Activated T-helper 2 cell treated with anti-CD3 and anti-CD28 coated beads, Interferon-gamma antibody, Interleukin-2, Interleukin-4, amounts not matched to agents 10 μg/mL and 5 μg/mL and 100 μg/mL, durations not matched to agents 14 hours and 24 hours and 36 hours (primary cell): ENCODE measurements at regions not wholly inside any gene's neighbourhood (a gene's known extent, or its start where the extent isn't known, plus 50 kb on each side); places are given as distances from the start of the nearest gene placed in this dataset.
A peak's percentile ranks its signal among the peaks of the same experiment; 100 is the strongest.

Experiments
- DNase-seq: peaks from one replicate; pipeline ENCODE4 v3.0.0; 2021; ENCODE audit warnings: low spot score
- H3K27ac Mint-ChIP-seq: one replicate; pipeline ENCODE4 v1.8.0; 2021; ENCODE audit warnings: mixed read lengths
- H3K27me3 Mint-ChIP-seq: one replicate; pipeline ENCODE4 v1.8.0; 2021; ENCODE audit warnings: low read depth, mixed read lengths
- H3K36me3 Mint-ChIP-seq: one replicate; pipeline ENCODE4 v1.8.0; 2021; ENCODE audit warnings: low read depth, mixed read lengths
- H3K4me1 Mint-ChIP-seq: one replicate; pipeline ENCODE4 v1.8.0; 2021; ENCODE audit warnings: low read depth, mixed read lengths
- H3K4me3 Mint-ChIP-seq: one replicate; pipeline ENCODE4 v1.8.0; 2021; ENCODE audit warnings: low read depth, mild to moderate bottlenecking, moderate library complexity, mixed read lengths
- H3K9me3 Mint-ChIP-seq: one replicate; pipeline ENCODE4 v1.8.0; 2021; ENCODE audit warnings: mixed read lengths
- intact Hi-C: fragments of 100-400 bp; cut with micrococcal nuclease; formaldehyde crosslinking; loops from one replicate; pipeline ENCODE4 v1.15.1; 2023

DNA sequence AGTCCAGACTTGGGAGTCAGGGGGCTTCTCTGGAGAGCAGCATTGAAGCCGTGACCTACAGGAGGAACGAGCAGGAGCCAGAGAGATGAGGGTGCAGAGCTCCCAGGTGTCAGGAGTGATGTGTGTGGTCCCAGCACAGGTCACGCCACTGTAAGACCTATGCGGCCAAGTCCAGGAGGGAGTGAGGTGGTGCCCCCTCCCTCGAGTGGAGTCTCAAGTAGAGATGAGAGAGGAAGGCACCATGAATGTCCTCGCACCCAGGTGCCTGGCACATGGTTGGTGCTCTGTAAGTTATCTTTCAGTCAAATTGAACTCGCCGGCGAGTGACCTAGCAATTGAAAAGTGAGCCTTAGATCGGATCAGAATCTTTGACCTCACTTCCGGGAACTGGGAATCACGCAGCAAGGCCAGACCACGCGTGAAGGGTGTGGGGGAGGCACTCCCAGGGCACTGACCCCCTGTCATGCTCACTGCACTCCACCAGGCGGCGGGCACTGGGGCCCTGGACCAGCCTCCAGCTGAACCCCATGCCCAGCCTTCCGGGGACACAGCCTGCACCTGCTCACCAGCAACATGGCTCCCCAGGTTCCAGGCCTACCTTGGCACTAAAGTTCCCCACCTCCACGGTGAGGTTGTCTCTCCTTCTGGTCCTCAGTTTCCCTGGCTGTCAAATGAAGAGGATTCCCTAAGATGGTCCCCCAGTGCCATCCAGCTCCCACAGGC lies 127.4 kb downstream of the HMX1 start:
- Mint-ChIP-seq H3K27ac (no peak overlapping the region), H3K4me1 (no peaks in the 10 kb centered on the region), H3K9me3 (peaks cover 9% of the 10 kb centered on the region), H3K4me3 (no peak overlapping the region), H3K36me3 (no peaks in the 10 kb centered on the region), H3K27me3 (no peaks in the 10 kb centered on the region)
- intact Hi-C loops: no loop called here
- no peak for DNase-seq

DNA sequence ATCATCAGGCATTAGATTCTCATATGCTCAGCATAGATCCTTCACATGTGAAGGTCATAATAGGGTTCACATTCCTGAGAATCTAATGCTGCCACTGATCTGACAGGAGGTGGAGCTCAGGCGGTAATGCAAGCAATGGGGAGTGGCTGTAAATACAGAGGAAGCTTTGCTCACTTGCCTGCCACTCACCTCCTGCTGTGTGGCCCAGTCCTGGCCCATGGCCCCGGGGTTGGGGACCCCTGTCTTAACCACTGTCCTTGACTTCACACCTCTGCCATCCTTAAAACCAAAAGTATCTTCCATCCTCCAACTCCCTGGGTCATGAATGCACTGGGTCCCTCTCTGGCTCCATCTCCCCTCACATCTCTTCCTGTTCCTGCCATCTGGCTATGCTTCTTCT lies 129.1 kb downstream of the HMX1 start:
- Mint-ChIP-seq H3K4me3 (no peak overlapping the region), H3K36me3 (no peaks in the 10 kb centered on the region), H3K27me3 (no peaks in the 10 kb centered on the region), H3K9me3 (peaks cover 9% of the 10 kb centered on the region), H3K4me1 (no peaks in the 10 kb centered on the region), H3K27ac (no peak overlapping the region)
- DNase-seq: no peak
- intact Hi-C loops: no loop called here

DNA sequence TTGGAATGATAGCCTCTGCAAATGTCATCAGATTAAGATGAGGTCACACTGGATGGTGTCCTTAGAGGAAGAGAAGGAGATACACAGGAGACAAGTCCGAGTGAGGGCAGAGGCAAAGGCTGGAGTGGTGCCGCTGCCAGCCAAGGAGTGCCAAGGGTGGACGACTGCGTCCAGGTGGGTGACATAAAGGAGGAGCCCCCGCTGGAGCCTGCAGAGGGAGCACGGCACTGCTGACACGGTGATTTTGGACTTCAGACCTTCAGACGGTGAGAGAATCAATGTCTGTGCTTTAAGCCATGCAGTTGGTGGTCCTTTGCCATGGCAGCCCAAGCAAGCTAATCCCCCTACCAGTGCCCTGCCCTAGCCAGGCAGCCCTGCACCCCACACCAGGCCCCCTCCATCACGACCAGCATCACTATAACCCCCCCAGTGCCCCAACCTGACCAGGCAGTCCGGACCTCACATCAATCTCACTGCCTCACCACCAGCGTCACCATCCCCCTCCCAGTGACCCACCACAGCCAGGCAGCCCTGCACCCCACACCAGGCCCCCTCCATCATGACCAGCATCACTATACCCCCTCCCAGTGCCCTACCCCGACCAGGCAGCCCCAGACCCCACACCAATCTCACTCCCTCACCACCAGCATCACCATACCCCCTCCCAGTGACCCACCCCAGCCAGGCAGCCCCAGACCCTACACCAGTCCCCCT lies 130.0 kb downstream of the HMX1 start:
- no peaks in the 10 kb centered on the region for H3K36me3 Mint-ChIP-seq

DNA sequence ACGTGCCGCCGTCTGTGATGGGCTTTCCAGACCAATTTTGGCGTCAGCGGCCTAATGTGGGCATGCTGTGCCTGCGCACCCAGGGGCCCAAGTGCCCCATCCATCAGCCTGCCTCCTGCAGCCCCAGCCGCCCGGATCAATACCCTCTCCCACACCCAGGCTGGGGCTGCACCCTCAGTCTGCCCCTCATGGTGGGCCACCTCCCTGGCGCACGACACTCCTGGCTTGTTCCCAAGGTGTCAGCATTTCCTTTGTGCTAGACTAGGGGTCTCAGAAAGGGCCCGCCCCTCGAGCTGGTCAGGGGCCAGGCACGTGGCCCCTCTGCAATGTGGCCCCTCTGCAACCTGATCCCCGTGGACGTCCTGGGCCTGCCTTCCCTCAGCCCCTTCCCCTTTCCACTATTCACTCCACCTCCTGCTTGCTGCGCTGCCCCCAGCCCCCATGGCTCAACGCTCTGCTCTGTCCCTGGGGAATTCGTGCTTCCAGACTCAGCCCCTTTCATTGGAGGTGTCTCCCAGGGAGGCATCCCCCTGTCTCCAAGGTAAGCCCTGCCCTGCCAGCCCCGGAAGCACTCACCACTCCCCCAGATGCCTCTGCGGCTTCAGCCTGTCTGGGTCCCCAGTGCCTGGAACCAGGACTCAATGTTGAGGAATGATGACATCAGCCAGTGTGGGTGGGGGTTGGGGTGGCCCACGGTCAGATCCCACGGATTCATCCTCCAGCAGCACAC lies 130.8 kb downstream of the HMX1 start:
- Mint-ChIP-seq H3K4me1 (no peaks in the 10 kb centered on the region), H3K27ac (no peak overlapping the region), H3K27me3 (no peaks in the 10 kb centered on the region), H3K4me3 (no peak overlapping the region), H3K9me3 (no peaks in the 10 kb centered on the region), H3K36me3 (no peaks in the 10 kb centered on the region)
- intact Hi-C loops: no loop called here
- no peak for DNase-seq

More for the DNA sequence above, 130.0 kb downstream of the HMX1 start:
- H3K9me3 Mint-ChIP-seq: peaks cover 6% of the 10 kb centered on the region
- intact Hi-C loops: no loop called here
- no peaks in the 10 kb centered on the region for H3K4me1 Mint-ChIP-seq
- H3K27me3 Mint-ChIP-seq: no peaks in the 10 kb centered on the region
- H3K27ac Mint-ChIP-seq: no peak overlapping the region
- no peak overlapping the region for H3K4me3 Mint-ChIP-seq
- DNase-seq: no peak

DNA sequence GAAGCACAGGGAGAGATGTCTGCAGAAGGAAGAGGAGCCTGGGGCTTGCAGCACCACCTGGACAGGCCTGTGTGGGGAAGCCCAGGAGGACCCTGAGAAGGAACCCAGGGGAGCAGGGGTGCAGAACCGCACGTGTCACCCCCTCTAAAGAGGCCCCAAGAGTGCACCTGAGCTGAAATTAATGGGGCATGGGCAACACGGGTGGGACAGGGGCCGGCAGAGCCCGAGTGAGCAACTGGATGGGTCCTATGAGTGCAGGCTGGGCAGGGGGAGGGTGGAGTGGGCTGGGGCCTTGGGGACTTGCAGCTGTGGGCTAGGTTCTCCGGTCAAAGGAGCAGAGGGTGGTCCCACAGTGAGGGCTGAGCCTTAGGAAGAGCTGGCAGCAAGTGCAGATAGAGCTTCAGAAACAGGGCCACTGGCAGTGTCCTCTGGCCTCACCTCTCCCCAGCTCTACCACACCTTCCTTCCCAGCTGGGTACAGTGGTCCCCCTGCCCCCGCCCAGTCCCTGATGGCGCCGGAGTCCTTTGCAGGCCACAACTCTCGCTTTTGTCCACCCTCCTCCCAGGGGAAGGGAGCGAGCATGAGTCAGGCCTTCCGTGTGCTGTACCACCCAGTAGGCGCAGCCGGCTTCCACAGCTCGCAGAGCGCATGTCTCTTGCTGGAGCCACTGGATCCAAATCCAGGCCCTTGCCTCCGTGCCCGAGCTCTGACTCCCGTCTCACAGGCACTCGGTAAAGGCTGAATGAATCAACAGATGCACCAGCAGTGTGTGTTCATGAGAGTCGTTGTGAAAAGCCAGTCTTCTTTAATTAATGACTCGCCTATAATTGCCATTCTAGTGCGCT lies 131.6 kb downstream of the HMX1 start:
- H3K9me3 Mint-ChIP-seq: no peaks in the 10 kb centered on the region
- intact Hi-C loops: no loop called here
- H3K4me3 Mint-ChIP-seq: no peak overlapping the region
- H3K27me3 Mint-ChIP-seq: no peaks in the 10 kb centered on the region
- no peaks in the 10 kb centered on the region for H3K4me1 Mint-ChIP-seq
- no peaks in the 10 kb centered on the region for H3K36me3 Mint-ChIP-seq
- no peak overlapping the region for H3K27ac Mint-ChIP-seq
- DNase-seq: no peak

DNA sequence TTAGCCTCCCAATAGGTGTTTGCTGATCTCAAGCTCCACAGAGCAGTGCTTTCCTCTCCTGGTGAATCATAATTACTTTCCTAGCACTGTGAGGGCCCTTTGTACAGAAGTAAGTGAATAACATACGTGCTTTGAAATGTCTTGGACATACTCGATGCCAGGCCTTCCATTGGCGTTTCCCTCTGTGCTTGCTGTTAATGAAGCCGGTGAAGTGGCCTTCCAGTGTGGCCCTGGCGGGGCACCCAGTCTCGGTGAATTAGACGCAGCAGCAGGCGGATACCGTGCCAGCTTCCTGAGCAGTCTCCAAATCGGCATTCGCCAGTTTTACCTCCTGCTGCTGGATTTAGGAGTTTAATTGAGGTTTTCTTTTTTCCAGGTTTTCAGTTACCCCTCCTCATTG lies 132.3 kb downstream of the HMX1 start:
- Mint-ChIP-seq H3K4me3 (no peak overlapping the region), H3K27me3 (no peaks in the 10 kb centered on the region), H3K27ac (no peak overlapping the region), H3K4me1 (no peaks in the 10 kb centered on the region), H3K9me3 (no peaks in the 10 kb centered on the region), H3K36me3 (no peaks in the 10 kb centered on the region)
- intact Hi-C loops: no loop called here
- no peak for DNase-seq

DNA sequence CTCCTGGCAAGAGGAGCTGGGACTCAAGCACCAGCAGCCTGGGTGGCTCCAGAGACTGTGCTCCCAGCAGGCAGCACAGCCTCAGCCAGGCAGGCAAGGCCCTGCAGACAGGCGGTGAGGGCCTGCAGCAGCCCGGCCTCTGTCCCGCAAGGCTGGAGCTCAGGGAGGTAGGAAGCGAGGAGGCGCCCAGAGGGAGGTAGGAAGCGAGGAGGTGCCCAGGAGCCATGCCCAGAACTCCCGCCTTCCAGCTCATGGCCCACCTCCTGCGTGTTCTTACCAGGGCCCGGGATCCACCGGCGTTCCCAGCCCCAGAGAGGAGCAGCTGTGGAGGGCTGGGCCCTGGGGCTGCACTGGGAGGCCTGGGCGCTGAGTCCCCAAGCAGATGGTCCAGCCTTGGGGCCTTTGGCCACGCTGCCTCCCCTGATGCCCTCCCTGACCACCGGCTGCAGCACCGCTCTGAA lies 133.1 kb downstream of the HMX1 start:
- Mint-ChIP-seq H3K27ac (no peak overlapping the region), H3K36me3 (no peaks in the 10 kb centered on the region), H3K27me3 (no peaks in the 10 kb centered on the region), H3K9me3 (no peaks in the 10 kb centered on the region), H3K4me3 (no peak overlapping the region), H3K4me1 (no peaks in the 10 kb centered on the region)
- intact Hi-C loops: no loop called here
- peak; percentile 5 for DNase-seq

DNA sequence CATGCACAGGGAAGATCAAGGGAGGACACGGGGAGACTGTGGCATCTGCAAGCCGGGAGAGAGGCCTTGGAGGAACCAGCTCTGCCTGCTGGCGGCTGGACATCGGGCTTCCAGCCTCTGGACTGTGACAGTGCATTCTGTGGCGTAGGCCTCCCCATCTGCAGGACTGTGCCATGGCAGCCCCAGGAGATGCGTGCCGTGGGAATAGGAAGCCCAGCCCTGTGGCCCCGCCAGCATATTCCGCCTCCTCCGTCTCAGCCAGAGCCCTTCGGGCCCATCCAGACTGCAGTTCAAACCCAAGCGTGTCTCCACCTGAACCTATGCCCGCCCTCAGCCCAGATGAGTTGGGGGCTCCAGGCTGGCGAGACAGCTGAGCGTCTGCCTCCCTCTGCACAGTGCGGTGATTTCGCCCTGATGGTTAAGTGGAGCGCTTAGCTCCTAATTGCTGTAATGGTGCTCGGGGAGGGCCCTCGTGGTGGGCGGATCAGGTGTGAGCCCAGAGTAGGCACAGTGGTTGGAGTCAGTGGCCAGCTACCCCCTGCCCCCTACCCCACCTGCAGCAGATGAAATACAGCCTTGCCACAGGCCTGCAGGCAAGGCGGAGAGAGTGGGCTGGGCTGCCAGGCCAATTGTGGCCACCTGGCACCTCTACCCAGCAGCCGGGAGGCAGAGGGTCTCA lies 133.9 kb downstream of the HMX1 start:
- no peaks in the 10 kb centered on the region for H3K36me3 Mint-ChIP-seq
- H3K4me3 Mint-ChIP-seq: no peak overlapping the region
- intact Hi-C loops: no loop called here
- no peak overlapping the region for H3K27ac Mint-ChIP-seq
- no peaks in the 10 kb centered on the region for H3K4me1 Mint-ChIP-seq
- H3K9me3 Mint-ChIP-seq: no peaks in the 10 kb centered on the region
- H3K27me3 Mint-ChIP-seq: no peaks in the 10 kb centered on the region
- no peak for DNase-seq

DNA sequence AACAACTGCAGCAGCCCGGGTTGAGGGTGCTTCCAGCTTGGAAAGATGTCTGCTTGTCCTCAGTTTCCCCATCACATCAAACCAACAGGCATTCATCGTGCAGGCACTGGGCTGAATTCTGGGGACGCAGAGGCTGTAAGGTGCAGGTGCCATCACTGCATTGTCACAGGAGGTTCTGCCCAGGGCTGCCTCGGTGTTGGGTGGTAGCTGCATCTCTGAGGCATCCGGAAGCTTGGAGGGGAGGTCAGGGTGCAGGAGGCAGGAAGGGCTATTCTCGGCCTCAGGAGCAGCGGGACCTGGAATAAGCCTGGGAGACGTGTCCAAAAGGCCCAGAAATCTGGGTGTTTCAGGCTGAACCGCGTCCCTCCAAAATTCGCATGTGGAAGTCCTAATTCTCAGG lies 134.6 kb downstream of the HMX1 start:
- no peak overlapping the region for H3K27ac Mint-ChIP-seq
- no peaks in the 10 kb centered on the region for H3K36me3 Mint-ChIP-seq
- no peaks in the 10 kb centered on the region for H3K9me3 Mint-ChIP-seq
- intact Hi-C loops: no loop called here
- DNase-seq: no peak
- no peaks in the 10 kb centered on the region for H3K4me1 Mint-ChIP-seq
- no peaks in the 10 kb centered on the region for H3K27me3 Mint-ChIP-seq
- H3K4me3 Mint-ChIP-seq: no peak overlapping the region

DNA sequence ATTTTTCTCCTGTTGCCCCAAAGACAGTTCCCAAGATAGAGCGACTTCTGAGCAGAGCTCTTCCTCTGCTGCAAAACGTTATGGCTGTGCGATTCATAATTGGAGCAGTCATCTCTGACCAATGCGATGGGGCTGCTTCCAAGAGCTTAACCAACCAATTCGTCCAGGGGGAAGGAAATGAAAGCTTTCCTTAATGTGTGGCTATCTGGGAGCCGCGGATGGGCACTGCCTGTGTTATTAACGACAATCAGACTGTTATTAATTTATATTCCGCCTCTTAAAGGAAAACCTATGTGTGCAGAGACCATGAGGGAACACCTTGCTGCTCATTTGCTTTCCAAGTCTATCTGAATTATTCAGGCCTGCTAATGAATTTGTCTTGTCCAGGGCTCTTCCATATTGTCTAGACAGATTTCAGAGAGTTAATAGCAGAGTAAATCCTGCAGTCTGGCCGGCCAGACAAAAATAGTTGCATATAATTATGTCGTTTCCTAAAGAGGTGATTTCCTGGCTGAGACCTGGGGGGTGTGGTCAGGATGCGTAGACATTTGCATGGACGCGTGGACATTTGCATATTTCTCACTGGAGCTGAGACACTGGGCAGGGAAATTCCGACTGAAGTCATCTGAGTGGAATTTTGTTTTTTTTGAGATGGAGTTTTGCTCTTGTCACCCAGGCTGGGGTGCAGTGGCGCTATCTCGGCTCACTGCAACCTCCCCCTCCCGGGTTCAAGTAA lies 135.4 kb downstream of the HMX1 start:
- no peaks in the 10 kb centered on the region for H3K27me3 Mint-ChIP-seq
- H3K4me3 Mint-ChIP-seq: no peak overlapping the region
- intact Hi-C loops: no loop called here
- no peak overlapping the region for H3K27ac Mint-ChIP-seq
- no peaks in the 10 kb centered on the region for H3K4me1 Mint-ChIP-seq
- no peaks in the 10 kb centered on the region for H3K9me3 Mint-ChIP-seq
- H3K36me3 Mint-ChIP-seq: no peaks in the 10 kb centered on the region
- DNase-seq: no peak

DNA sequence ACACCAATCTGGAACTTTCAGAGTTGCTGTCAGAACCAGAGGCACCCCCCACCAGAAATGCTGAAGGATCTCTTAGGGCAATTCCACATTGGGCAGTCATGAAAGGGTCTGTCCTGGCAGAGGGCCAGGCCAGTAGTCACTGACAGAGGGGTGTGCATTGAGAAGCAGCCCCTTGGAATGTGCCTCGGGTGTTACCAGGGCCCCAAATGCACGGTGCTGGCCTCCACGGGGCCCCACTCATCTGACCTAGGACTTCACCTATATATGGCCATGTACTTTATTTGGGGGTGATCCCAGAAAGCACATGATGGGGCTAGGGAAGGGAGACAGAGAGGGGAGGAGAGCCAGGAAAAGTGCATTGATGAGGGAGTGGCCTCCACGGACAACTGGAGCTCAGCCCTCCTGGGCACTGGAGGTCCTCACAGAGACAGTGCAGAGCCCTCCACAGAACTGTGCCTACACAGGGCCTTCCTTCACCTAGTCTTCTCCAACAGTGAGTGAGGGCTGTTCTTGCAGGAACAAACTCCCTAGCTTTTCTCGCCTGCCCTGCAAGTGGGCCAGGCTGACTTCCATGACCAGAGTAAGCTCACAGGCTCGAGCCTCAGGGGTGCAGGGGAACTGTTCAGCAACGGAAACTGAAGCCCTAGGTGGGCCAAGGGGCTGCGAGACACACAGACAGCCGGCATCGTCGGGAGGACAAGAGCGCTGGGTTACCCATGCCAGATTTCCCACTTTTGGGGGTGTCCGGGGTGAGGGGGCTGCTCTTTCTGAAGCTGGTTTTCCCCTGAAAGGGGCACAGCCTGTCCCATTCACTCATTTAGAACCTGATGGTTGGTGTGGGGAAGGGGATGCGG lies 136.2 kb downstream of the HMX1 start:
- no peaks in the 10 kb centered on the region for H3K36me3 Mint-ChIP-seq
- H3K9me3 Mint-ChIP-seq: no peaks in the 10 kb centered on the region
- intact Hi-C loops: no loop called here
- no peak for DNase-seq
- H3K4me3 Mint-ChIP-seq: no peak overlapping the region
- no peaks in the 10 kb centered on the region for H3K4me1 Mint-ChIP-seq
- H3K27ac Mint-ChIP-seq: no peak overlapping the region
- no peaks in the 10 kb centered on the region for H3K27me3 Mint-ChIP-seq
